Thyroid gland (tissue), 4 donors: ENCODE measurements at regions not wholly inside any gene's neighbourhood (a gene's known extent, or its start where the extent isn't known, plus 50 kb on each side); places are given as distances from the start of the nearest gene placed in this dataset.
"Not testable (repeated sequence)": the region's sequence is repeated elsewhere in the genome, so short reads cannot be mapped to it uniquely, and the experiment has no call there.

Source experiments
- DNase-seq, 2 donors: peaks; one replicate each; pipeline ENCODE4 v3.0.0-alpha.2; 2019
- H3K27ac ChIP-seq, 3 donors: fragments of 200-600 bp; sonication (generic); 1 replicate in 2 of 3; 2 replicates in 1 of 3; pipeline ENCODE4 v1.5.1; 2016 to 2019; ENCODE audit warnings: mild to moderate bottlenecking in 1 of 3, moderate library complexity in 1 of 3
- H3K27me3 ChIP-seq: fragments of 200-600 bp; sonication (generic); one replicate; pipeline ENCODE4 v1.5.1; 2019
- H3K36me3 ChIP-seq, 2 donors: fragments of 200-600 bp; sonication (generic); one replicate each; pipeline ENCODE4 v1.5.1; 2016 to 2019
- H3K4me1 ChIP-seq, 2 donors: fragments of 200-600 bp; sonication (generic); one replicate each; pipeline ENCODE4 v1.5.1; 2017 to 2019
- H3K4me3 ChIP-seq, 3 donors: fragments of 200-600 bp; sonication (generic); replicated peaks in 1 of 3; 1 replicate in 2 of 3; 2 replicates in 1 of 3; pipeline ENCODE4 v1.5.1; 2016; ENCODE audit warnings: mild to moderate bottlenecking in 1 of 3
- H3K9me3 ChIP-seq: fragments of 200-600 bp; sonication (generic); one replicate; pipeline ENCODE4 v1.5.1; 2017
- CTCF ChIP-seq, 6 experiments: fragments of 200-600 bp in 3 of 6; fragments of 450-650 bp in 3 of 6; sonication (generic) in 3 of 6; IDR thresholded peaks; one replicate each; pipeline ENCODE4 v1.5.1; 2016 to 2019; ENCODE audit warnings: antibody characterized with exemption in 6 of 6, mild to moderate bottlenecking in 2 of 6, inconsistent platforms in 1 of 6, moderate library complexity in 1 of 6
- POLR2A ChIP-seq, 2 donors: fragments of 450-650 bp; IDR thresholded peaks; one replicate each; pipeline ENCODE4 v1.6.1; 2017; ENCODE audit warnings: antibody characterized with exemption in 2 of 2, mild to moderate bottlenecking in 2 of 2, moderate library complexity in 1 of 2
- WGBS, 2 donors: methylation state at CpG; one replicate each; pipeline ENCODE4 v1.1.5; 2017; 5-methylcytosine and 5-hydroxymethylcytosine counted together
- intact Hi-C: fragments of 100-400 bp; cut with DNase I; formaldehyde crosslinking; loops from one replicate; pipeline ENCODE4 v1.15.1; 2023

GRCh38 chr18:3345452-3345851 is 83.5 kb downstream of the MYL12B start:
- H3K27ac ChIP-seq: no peak overlapping the region
- H3K36me3 ChIP-seq: no peaks in the 10 kb centered on the region
- H3K9me3 ChIP-seq: no peaks in the 10 kb centered on the region
- 60 to 84% methylated on average over 2 of the region's 2 CpGs for WGBS, 2 donors
- TF ChIP-seq POLR2A (IDR thresholded peaks at IDR 0.05): no peak
- TF ChIP-seq CTCF (IDR thresholded peaks at IDR 0.05): no peak
- no peaks in the 10 kb centered on the region for H3K27me3 ChIP-seq
- no peaks in the 10 kb centered on the region for H3K4me1 ChIP-seq
- DNase-seq: no peak
- no peak overlapping the region for H3K4me3 ChIP-seq
- intact Hi-C loops: no loop called here

DNA sequence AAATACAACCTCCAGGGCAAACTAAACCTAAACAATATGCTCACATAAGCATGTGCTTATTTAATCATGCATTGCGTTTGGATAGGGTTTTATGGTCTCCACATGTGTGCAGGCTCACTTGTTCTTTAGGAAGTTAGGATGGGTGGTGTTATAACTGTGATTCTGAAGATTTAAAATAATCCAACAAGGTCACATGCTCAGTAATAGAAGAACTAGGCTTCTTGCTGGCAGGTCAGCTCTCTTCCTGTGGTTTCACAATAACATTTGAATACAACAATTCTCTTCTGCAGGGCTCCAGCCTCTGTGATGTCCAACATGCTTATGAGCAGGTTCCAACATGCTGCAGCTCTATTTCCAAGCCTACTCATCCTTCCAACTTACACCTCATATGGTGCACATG is 84.0 kb downstream of the MYL12B start:
- no peaks in the 10 kb centered on the region for H3K9me3 ChIP-seq
- no peak overlapping the region for H3K4me3 ChIP-seq
- no peaks in the 10 kb centered on the region for H3K4me1 ChIP-seq
- 71 to 73% methylated on average over 1 of the region's 1 CpG for WGBS, 2 donors
- no peaks in the 10 kb centered on the region for H3K27me3 ChIP-seq
- intact Hi-C loops: no loop called here
- H3K36me3 ChIP-seq: no peaks in the 10 kb centered on the region
- TF ChIP-seq CTCF (IDR thresholded peaks at IDR 0.05) (no peak), POLR2A (IDR thresholded peaks at IDR 0.05) (no peak)
- no peak overlapping the region for H3K27ac ChIP-seq
- no peak for DNase-seq

- H3K27me3 ChIP-seq: no peaks in the 10 kb centered on the region
- H3K36me3 ChIP-seq: no peaks in the 10 kb centered on the region
- H3K4me1 ChIP-seq: no peaks in the 10 kb centered on the region
- H3K9me3 ChIP-seq: no peaks in the 10 kb centered on the region
- 63 to 74% methylated on average over 7 of the region's 7 CpGs for WGBS, 2 donors
- H3K4me3 ChIP-seq: no peak overlapping the region
- intact Hi-C loops: no loop called here
- no peak for TF ChIP-seq CTCF (IDR thresholded peaks at IDR 0.05)
- no peak for TF ChIP-seq POLR2A (IDR thresholded peaks at IDR 0.05)
- DNase-seq: no peak
- H3K27ac ChIP-seq: no peak overlapping the region
These were observed 84.6 kb downstream of the MYL12B start for GRCh38 chr18:3346487-3346886.

DNA sequence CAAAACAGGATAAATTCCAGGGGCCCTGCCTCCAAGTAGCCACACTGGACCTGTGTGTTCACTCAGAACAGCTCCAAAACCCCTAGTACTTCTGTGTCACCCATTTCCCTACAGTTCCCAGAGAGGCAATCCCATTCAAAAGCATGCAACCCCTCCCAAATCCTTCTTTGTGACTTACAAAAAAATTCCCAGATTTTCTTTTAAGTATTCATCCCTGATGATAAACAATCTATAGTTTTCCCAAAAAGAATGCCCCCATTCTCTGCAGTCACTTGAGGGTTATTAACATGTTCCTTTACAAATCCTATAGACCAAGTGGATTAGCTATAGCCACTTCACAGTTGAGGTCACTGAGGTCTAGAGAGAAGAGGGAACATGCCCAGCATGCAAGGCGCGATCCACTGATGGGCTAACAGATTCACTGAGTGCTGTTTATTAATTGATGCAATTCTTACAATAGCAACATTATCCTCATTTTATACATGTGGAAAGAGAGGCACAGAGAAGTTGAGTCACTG is 85.4 kb downstream of the MYL12B start:
- 94 to 97% methylated on average over 2 of the region's 2 CpGs for WGBS, 2 donors
- H3K27me3 ChIP-seq: no peaks in the 10 kb centered on the region
- H3K4me1 ChIP-seq: no peaks in the 10 kb centered on the region
- intact Hi-C loops: no loop called here
- no peak for DNase-seq
- H3K36me3 ChIP-seq: no peaks in the 10 kb centered on the region
- no peak overlapping the region for H3K27ac ChIP-seq
- TF ChIP-seq CTCF (IDR thresholded peaks at IDR 0.05) (no peak), POLR2A (IDR thresholded peaks at IDR 0.05) (no peak)
- no peak overlapping the region for H3K4me3 ChIP-seq
- no peaks in the 10 kb centered on the region for H3K9me3 ChIP-seq

GRCh38 chr18:3348176-3348575 is 86.2 kb downstream of the MYL12B start:
- Histone ChIP-seq H3K27me3 (no peaks in the 10 kb centered on the region), H3K4me3 (no peak overlapping the region), H3K36me3 (no peaks in the 10 kb centered on the region), H3K4me1 (no peaks in the 10 kb centered on the region), H3K27ac (no peak overlapping the region), H3K9me3 (no peaks in the 10 kb centered on the region)
- 90 to 100% methylated on average over 1 of the region's 1 CpG for WGBS, 2 donors
- TF ChIP-seq CTCF (IDR thresholded peaks at IDR 0.05) (no peak), POLR2A (IDR thresholded peaks at IDR 0.05) (no peak)
- no peak for DNase-seq
- intact Hi-C loops: no loop called here

DNA sequence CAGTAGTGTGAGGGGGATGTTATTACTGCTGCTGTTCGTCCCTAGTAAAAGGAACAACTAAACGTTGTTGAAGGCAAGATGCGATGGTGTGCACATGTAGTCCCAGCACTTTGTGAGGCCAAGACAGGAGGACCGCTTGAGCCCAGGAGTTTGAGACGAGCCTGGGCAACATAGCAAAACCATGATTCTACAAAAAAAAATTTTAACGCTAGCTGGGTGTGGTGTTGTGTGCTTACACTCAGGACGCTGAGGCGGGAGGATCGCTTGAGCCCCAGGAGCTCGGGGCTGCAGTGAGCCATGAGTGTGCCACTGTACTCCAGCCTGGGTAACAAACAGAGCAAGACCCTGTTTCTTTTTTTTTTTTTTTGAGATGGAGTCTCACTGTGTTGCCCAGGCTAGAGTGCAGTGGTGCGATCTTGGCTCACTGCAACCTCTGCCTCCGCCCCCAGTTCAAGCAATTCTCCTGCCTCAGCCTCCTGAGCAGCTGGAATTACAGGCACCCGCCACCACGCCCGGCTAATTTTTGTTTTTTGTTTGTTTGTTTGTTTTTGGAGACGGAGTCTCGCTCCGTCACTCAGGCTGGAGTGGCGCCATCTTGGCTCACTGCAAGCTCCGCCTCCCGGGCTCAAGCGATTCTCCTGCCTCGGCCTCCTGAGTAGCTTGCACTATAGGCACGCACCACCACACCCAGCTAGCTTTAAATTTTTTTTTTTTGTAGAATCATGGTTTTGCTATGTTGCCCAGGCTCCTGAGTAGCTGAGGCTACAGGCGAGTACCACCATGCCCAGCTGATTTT is 87.3 kb downstream of the MYL12B start:
- H3K27ac ChIP-seq, H3K36me3 ChIP-seq, intact Hi-C loops, DNase-seq, H3K4me1 ChIP-seq, H3K9me3 ChIP-seq, H3K27me3 ChIP-seq, H3K4me3 ChIP-seq: not testable (repeated sequence)
- WGBS, 2 donors: 93 to 94% methylated on average over 25 of the region's 25 CpGs
